Neutrophil (primary cell): ENCODE measurements at regions not wholly inside any gene's neighbourhood (a gene's known extent, or its start where the extent isn't known, plus 50 kb on each side); places are given as distances from the start of the nearest gene placed in this dataset.

ENCODE experiments used
- H3K27ac ChIP-seq: fragments of 200-600 bp; sonication (generic); 2 replicates; pipeline ENCODE4 v1.5.1; 2016; ENCODE audit warnings: mild to moderate bottlenecking, moderate library complexity
- H3K27me3 ChIP-seq: fragments of 200-600 bp; sonication (generic); 2 replicates; pipeline ENCODE4 v1.6.0; 2016; ENCODE audit warnings: mild to moderate bottlenecking
- H3K36me3 ChIP-seq: fragments of 200-600 bp; sonication (generic); 2 replicates; pipeline ENCODE4 v1.5.1; 2017
- H3K4me1 ChIP-seq, 2 experiments: fragments of 200-600 bp in 1 of 2; sonication (generic) in 1 of 2; 1 replicate in 1 of 2; 2 replicates in 1 of 2; pipeline versions ENCODE4 v1.5.1 to v1.6.1; 2013 to 2016; ENCODE audit warnings: low read depth in 1 of 2, low read length in 1 of 2, mild to moderate bottlenecking in 1 of 2, moderate library complexity in 1 of 2; ENCODE audit not compliant: control insufficient read depth in 1 of 2, insufficient read depth in 1 of 2
- H3K4me3 ChIP-seq, 2 experiments: fragments of 200-600 bp in 1 of 2; sonication (generic) in 1 of 2; 1 replicate in 1 of 2; 2 replicates in 1 of 2; pipeline ENCODE4 v1.5.1; 2013 to 2016; ENCODE audit warnings: low read depth in 1 of 2, low read length in 1 of 2, mild to moderate bottlenecking in 1 of 2, moderate library complexity in 1 of 2
- H3K9me3 ChIP-seq: fragments of 200-600 bp; sonication (generic); 2 replicates; pipeline ENCODE4 v1.5.1; 2016
- CTCF ChIP-seq: fragments of 200-600 bp; sonication (generic); IDR thresholded peaks from 2 replicates; pipeline ENCODE4 v1.5.1; 2016; ENCODE audit warnings: antibody characterized with exemption

- Histone ChIP-seq H3K27ac (no peak overlapping the region), H3K4me1 (no peaks in the 10 kb centered on the region), H3K36me3 (no peaks in the 10 kb centered on the region), H3K27me3 (no peaks in the 10 kb centered on the region), H3K9me3 (peaks cover 3% of the 10 kb centered on the region), H3K4me3 (no peak overlapping the region)
- no peak for TF ChIP-seq CTCF
Measured at GRCh38 chr12:46573347-46573658, 200.7 kb upstream of the SLC38A2 start.

GRCh38 chr12:46572644-46573346 lies 200.2 kb upstream of the SLC38A2 start:
- Histone ChIP-seq H3K27ac (no peak overlapping the region), H3K36me3 (no peaks in the 10 kb centered on the region), H3K4me3 (no peak overlapping the region), H3K9me3 (peaks cover 3% of the 10 kb centered on the region), H3K4me1 (no peaks in the 10 kb centered on the region), H3K27me3 (no peaks in the 10 kb centered on the region)
- TF ChIP-seq CTCF: no peak

GRCh38 chr12:46571608-46572007 lies 199.0 kb upstream of the SLC38A2 start:
- no peak for TF ChIP-seq CTCF
- Histone ChIP-seq H3K27ac (no peak overlapping the region), H3K36me3 (no peaks in the 10 kb centered on the region), H3K9me3 (peaks cover 3% of the 10 kb centered on the region), H3K4me1 (no peaks in the 10 kb centered on the region), H3K27me3 (no peaks in the 10 kb centered on the region), H3K4me3 (no peak overlapping the region)

GRCh38 chr12:46569826-46570439 lies 197.4 kb upstream of the SLC38A2 start:
- no peaks in the 10 kb centered on the region for H3K27me3 ChIP-seq
- H3K4me1 ChIP-seq: no peaks in the 10 kb centered on the region
- peaks cover 3% of the 10 kb centered on the region for H3K9me3 ChIP-seq
- no peak overlapping the region for H3K4me3 ChIP-seq
- no peaks in the 10 kb centered on the region for H3K36me3 ChIP-seq
- H3K27ac ChIP-seq: no peak overlapping the region
- no peak for TF ChIP-seq CTCF

GRCh38 chr12:46567667-46568066 lies 195.1 kb upstream of the SLC38A2 start:
- Histone ChIP-seq H3K4me1 (peaks cover 8% of the 10 kb centered on the region in 2 experiments), H3K9me3 (peaks cover 3% of the 10 kb centered on the region), H3K27ac (no peak overlapping the region), H3K36me3 (no peaks in the 10 kb centered on the region), H3K27me3 (no peaks in the 10 kb centered on the region), H3K4me3 (no peak overlapping the region)
- no peak for TF ChIP-seq CTCF
